Posterior vena cava (tissue), 2 donors: ENCODE measurements at regions not wholly inside any gene's neighbourhood (a gene's known extent, or its start where the extent isn't known, plus 50 kb on each side); places are given as distances from the start of the nearest gene placed in this dataset.

Source experiments
- DNase-seq: peaks from one replicate; pipeline ENCODE4 v3.0.0-alpha.2; 2020; ENCODE audit warnings: low spot score
- intact Hi-C, 2 donors: fragments of 100-400 bp; cut with DNase I; formaldehyde crosslinking; loops; one replicate each; pipeline versions ENCODE4 v1.14.1 to v1.14.2; 2022 to 2023
- donor health status: DM: yes; HTN: yes; CAD: no.
- donor health status: DM: yes; HTN: yes; CAD: no.

DNA sequence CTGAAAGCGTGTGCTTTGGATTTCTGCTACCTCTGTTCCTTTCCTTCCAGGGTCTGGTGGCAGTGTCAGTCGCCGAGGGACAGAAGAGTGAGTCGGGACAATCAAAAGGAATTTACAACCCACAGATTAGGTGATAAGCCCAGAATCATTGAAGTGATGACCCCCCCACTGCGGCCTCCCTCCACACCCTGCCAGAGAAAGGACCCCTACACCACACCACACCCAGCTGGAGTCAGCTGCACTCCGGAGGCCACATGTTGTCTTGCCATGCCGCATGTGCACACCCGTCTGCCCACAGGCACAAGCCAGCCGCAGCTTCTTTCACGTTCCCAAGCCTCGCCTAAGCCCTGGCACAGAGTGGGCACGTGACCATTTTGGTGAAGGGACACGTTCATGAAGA is 366.8 kb upstream of the SALL3 start:
- intact Hi-C loops, result no loop called here
- DNase-seq, result no peak

DNA sequence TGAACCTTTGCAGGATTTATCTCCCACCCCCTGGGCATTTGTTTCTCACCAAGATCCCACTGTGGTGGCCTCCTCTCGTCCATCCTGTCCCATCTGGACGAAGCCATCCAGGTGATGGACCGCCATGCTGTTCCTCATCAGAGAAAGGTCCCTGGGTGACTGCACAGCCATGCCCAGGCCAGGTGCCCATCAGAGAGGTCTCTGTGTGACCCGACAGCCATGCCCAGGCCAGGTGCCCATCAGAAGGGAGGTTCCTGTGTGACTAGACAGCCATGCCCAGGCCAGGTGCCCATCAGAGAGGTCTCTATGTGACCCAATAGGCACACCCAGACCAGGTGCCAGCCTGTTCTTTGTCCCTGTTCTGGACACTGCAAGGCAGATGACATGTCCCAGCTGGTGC is 360.9 kb upstream of the SALL3 start:
- no peak for DNase-seq
- intact Hi-C loops, result no loop called here

DNA sequence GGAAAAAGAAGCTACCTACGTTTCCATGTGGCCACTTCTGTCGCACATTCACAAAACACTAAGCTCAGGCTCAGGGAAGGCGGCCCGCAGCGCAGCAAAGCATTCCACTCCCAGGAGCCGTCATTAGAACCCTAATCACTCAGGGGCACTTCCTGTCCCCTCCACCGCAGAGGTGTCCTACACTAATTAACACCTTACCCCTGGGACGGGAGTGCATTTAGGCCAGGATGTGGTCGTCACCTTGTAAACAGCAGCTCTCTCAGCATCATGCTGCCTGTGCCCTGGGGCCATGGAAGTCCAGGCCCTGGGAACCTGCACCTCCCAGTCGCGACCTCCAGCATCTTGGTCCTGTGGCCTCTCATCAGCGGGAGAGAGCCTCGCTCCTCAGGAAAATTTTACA is 359.8 kb upstream of the SALL3 start:
- intact Hi-C loops, result no loop called here
- no peak for DNase-seq

DNA sequence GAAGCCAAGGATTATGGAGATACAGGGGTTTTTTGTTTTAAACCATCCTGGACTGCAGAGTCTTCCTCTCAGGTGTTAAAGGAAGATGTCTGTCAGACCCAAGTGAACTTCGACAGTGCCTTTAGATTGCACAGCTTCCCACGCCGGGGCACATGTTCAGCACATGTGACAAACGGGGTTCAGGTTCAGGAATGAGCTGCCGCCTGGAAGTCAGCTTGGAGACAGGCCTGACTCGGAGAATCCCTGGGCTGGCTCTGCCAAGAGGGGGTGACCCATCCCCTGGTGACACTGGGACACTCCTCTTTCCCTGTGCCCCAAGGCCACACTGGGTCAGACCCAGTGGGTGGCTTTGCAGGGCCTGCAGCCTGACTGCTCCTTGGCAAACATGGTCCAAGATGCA is 359.3 kb upstream of the SALL3 start:
- intact Hi-C loops, result no loop called here
- no peak for DNase-seq

DNA sequence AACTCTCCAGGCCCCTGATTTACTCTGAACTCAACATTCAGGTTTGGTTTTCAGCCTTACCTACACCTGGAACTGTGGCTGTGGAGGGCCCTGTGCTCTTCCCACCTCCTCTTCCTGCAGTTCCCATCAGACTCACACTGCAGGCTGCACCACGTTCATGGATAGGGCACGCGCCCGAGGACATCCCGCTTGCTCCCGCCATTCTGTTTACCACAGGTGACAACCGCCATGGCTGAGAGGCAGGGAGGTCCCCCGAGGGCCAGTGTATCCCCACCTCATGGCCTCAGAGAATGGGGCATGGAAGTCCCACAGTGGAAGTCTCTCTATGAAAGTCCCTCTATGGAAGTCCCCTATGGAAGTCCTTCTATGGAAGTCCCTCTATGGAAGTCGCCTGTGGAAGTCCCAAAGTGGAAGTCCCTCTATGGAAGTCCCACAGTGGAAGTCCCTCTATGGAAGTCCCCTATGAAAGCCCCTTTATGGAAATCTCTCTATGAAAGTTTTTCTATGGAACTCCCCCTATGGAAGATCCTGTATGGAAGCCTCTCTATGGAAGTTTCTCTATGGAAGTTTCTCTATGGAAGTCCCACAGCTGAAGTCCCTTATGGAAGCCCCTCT is 358.4 kb upstream of the SALL3 start:
- intact Hi-C loops, result no loop called here
- DNase-seq, result no peak

DNA sequence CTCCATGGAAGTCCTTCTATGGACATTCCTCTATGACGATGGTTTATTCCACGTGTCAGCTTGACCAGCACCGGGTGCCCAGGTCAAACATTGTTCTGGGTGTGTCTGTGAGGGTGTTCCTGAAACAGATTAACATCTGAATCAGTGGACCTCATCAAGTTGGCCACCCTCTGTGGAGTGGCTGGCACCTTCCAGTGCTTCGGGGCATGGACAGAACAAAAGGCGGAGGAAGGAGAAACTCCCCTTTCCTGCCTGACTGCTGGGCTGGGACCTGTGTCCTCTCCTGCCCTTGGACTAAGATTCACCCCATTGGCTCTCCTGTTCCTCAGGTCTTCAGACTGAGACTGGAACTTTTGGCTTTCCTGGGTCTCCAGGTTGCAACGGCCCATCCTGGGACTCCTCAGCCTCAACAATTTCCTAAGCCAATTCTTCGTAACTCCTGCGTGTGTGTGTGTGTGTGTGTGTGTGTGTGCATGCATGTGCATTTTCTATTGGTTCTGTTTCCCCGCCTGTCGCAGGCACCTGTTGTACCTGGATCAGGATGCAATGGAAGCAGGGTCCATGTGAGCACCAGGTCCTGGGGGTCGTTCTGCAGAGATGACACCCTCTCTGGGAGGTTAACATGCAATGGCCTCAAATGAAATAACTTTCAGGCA is 357.2 kb upstream of the SALL3 start:
- intact Hi-C loops, result no loop called here
- peak; percentile 28 for DNase-seq

DNA sequence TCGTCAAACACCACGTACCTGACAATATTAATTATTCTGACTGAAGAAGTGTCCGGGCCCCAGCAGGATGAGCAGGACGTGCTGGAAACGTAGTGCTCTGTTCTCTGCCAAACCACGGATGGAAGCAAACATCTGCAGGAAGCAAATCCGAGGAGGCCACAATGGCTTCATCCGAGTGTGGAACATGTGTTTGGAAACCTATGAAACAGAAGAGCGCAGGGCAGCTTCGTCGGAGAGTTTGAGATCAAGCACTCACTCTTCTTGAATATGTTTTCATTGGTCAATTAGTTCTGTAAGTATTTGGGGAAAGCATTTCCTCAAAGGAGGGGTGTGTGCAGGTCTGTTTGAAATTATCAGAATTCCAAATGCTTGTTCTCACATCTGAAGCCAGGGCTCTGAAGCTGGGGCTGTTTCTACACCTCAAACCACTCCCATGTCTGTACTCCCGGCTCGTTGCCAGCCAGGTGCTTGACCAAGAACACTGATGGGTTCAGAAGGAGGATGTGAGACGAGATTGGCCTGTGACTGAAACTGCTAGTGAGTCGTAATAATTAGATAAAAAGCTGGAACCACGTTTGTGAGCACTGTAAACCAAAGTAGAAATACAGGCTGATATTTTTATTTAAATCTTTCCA is 356.6 kb upstream of the SALL3 start:
- intact Hi-C loops, result no loop called here
- peak; percentile 52 for DNase-seq

DNA sequence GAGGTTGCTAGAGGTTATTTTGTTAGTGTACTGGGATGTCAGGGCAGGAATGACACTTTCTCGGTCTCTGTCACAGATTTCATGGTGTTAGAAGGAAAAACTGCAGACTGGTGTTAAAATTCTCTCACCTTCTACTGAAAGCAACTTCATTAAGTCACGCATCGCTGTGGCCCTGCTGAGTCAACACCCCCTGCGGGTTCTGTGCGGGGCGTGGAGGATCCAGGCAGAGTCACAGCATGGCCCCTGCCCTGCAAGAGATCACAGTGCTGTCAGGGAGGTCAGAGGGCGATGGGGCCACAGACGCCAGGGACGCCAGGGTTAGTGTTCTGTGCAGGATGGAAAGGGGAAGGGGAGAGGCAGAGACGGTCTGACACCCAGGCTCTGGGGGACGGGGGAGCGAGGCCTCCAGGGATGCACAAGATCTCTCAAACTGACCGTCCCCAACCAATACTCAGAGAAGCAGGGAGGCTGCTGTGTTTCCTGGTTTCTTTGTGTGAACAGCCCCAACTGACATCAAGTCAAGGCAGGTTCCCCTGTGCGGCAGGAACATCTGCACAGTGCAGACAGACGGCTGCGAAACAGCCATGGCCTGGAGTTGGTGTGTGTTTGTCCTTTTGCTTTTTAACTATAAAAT is 354.9 kb upstream of the SALL3 start:
- peak; percentile 66 for DNase-seq
- intact Hi-C loops, result no loop called here

DNA sequence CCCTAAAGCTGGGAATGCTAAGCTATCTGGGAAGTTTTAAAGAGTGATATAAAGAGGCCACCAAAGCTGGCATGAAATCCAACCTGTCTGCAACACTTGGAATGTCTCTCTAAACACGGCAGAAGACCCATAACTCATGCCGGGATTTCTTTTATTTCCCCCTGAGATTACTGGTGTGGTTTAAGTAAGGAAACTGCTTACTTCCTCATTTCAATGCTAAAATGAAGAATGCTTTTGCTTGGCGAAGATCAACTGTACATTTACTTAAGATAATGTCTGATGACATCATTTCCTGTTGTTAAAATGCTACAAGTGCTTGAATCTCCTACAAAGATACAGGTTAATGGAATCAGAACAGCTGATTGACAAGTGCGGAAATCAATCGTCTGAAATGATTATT is 353.8 kb upstream of the SALL3 start:
- intact Hi-C loops, result no loop called here
- no peak for DNase-seq

DNA sequence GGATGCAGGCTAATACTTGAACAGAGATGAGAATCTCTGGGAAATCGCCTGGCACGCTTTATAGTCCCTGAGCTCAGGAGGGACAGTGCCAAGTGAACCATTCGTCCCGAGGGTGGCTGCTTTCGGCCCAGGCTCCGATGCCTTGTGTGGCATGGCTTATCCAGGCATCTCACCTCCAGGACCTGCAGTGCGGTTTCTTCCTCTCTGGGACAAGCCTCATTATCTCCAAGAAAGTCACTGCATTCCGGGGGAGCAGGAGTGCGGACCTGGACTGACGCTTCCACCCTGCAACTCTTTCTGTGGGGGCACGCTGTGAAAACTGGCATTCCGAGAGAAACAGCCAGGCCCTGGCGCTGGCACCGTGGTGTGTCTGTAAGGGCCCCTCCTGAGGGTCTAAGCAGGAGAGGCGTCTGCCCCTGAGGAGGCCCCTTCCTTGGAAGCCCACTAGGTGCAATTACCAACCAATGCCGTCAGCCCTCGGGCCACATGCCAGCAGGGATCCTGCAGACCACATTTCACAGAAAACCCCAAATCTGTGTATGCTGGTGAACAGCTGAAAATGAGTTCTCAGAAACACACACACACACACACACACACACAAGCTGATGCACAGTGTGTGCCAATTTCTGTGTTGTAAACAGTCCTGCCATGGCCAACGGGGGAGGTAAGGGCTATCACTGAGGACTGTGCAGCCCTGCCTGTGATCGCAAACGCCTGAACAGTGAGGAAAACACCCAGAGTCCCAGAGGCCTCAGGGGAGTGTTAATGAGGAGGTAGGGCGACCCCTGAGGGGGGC is 351.9 kb upstream of the SALL3 start:
- DNase-seq, result peak; percentile 60
- intact Hi-C loops, result no loop called here

DNA sequence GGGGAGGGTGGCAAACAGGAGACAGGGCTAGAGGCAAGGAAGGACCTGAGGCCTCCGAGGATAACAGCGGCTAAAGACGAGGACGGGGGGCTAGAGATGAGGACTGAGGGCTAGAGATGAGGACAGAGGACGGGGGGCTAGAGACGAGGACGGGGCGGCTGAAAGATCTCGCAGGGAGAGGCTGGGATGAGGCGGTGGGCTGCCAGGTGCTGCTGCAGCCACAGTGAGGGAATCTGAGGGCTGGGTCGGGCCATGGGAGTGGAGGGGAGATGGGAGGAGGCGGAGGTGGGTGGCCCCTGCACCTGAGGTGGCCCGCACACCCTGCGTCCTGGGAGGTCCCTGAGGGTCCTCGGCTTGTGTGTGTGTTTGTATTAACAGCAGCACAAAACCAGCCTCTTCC is 350.2 kb upstream of the SALL3 start:
- intact Hi-C loops, result no loop called here
- peak; percentile 62 for DNase-seq

DNA sequence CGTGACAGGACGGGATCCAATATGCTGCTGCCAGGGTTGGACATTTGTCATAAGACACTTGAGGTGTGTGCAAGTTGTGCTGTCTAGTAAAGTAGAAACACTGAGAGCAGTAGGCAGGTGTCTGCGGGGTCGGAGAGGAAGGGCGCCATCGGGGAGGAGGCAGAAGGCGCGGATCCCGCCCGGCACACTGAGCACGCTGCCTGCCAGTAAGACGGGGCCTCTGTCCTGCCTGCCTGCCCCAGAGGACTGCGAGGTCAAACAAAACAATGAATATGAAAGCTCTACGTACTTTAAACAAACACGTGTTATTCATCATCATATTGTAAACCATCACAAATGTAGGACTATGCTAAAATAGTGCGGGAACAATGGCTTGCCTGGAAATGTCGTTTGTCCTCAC is 349.3 kb upstream of the SALL3 start:
- intact Hi-C loops, result no loop called here

DNA sequence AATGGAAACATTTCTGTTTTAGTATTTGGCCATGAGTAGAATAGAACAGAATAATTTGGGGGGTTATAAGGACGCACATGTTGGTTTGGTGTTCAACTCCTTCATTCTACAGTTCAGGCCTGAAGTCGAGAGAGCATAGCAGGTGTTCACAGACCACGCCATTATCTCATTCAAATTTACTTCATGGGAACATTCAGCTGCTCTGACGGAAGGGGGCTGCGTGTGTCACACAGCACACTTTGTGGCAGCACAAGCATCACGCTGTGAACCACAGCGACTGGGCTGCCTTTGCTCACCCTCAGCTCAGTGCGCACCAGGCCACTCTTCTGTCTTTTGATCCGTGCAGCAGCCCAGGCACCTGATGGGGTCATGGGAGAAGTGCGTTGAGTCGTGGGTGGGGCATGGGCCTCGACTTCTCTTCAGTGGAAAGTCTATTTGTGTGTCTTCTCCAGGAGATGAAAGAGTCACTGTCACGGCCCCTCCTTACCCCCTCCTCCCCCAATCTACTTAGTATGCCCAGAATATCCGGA is 348.6 kb upstream of the SALL3 start:
- DNase-seq, result peak; percentile 67

More for the DNA sequence above, 349.3 kb upstream of the SALL3 start:
- DNase-seq, result peak; percentile 70

DNA sequence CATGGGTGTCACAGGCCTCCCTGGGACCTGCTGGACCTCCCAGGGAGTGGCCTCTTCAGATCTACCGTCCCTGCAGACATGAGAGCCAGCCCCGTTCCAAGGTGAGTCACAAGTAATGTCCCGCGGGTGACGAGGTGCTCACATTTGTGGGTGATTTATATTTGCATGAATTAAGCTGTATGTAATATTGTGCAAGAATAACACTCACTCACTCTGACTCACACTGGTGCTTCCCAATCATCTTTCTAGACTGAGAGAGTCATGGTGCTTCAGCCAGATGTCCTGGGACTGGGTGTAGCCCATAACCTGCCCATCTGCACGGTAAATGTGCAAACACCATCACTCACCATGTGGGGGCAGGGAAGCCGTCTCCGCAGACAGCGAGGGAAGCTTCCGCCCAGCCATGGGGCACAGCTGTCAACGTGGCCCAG is 347.5 kb upstream of the SALL3 start:
- DNase-seq, result peak; percentile 64

More for the DNA sequence above, 348.6 kb upstream of the SALL3 start:
- intact Hi-C loops, result no loop called here

DNA sequence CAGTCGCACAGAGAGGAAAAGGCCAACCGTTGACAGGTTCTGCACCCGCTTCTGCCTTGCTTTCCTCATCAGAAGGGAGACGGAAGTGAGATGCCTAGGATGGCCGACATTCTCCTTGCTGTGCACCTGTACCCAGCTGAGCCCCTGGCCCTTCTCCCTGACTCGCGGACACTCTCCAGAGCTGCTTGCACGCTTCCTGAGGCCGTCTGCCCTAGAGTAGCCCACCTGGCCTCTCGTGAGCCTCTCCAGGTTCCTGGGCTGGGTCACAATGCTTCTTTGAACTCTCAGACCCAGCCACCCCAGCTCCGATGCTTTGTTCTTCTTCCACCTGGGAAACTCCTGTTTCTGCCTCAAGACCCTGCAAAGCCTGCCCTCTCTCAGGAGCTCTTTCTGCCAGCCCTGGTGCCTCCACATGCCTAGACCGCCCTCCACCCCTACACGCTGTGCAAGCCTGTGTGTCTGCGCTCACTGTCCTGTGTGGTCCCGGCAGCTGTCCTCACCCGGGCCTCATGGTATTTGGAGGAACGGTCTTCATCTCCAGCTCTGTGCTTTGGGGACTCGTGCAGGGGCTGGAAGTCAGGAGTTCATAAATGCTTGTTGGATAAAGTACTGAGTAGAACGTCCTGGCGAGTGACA is 345.4 kb upstream of the SALL3 start:
- intact Hi-C loops, result no loop called here
- DNase-seq, result peak; percentile 67

More for the DNA sequence above, 347.5 kb upstream of the SALL3 start:
- intact Hi-C loops, result no loop called here

DNA sequence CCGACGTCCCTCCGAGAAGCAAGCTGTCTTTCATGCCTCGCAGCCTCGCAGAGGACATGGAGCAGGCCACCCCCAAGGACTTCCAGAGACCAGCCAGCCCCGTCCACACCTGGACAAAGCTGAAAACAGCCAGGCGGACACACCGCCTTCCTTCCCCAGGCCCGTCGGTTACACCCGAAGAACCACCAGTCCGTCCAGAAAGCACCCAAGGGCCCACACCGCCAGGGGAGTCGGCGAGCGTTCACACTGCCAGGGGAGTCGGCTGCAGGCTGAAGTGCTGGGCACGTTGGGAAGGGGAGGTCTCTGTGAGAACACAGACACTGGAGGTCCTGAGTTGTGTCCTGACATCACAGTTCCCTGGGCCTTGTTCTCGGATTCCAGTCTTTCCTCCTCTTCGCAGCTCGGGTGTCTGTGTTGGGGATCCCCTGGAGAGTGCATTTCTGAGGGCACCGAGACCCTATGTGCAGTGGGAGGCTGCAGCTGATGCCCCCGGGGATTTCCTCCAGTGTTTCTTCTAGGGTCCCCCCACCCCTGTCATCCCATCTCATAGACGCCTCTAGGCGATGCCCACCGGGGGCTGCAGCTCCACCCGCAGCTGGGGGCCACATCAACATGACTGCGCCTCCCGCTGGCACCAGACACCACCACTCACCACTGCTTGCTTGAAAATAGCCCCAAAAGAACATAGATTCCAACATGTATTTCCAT is 344.4 kb upstream of the SALL3 start:
- DNase-seq, result peak; percentile 60
- intact Hi-C loops, result no loop called here

DNA sequence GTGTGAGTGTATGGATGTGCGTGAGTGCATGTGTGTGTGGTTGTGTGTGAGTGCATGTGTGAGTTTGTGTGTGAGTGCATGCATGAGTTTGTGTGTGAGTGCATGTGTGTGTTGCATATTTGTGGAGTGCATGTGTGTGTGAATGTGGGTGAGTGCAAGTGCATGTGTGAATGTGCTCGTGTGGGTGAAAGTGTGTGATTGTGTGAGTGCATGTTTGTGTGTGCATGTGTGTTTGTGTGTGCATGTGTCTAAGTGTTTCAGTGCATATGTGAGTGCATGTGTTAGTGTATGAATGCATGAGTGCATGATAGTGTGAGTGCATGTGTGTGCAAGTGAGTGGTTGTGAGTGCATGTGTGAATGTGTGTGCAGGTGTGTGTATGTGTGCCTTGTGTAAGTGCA is 343.4 kb upstream of the SALL3 start:
- peak; percentile 9 for DNase-seq
- intact Hi-C loops, result no loop called here
